GM12878 (cell line): ENCODE measurements at regions not wholly inside any gene's neighbourhood (a gene's known extent, or its start where the extent isn't known, plus 50 kb on each side); places are given as distances from the start of the nearest gene placed in this dataset.

Experiments
- ATAC-seq: fragments of 200-7000 bp; cut with Tn5 transposase; 3 replicates; pipeline ENCODE4 v1.9.1; 2020; ENCODE audit warnings: mild to moderate bottlenecking, moderate library complexity
- BruUV-seq: library from RNA; stranded (reverse); fragments of 400-500 nt; replicated peaks from 2 replicates; lab custom pipeline; 2021; lab: Mats Ljungman, UMichigan
- CTCF ChIA-PET: fragments of 300-600 bp; sonication (Branson Sonifier 250); formaldehyde crosslinking; extraction: SDS; loops from one replicate; lab custom pipeline; 2021; ENCODE audit warnings: inconsistent platforms; lab: Yijun Ruan, JAX
- POLR2A ChIA-PET: fragments of 350-600 bp; formaldehyde crosslinking; extraction: SDS; loops from one replicate; lab custom pipeline; 2021; ENCODE audit warnings: inconsistent platforms; lab: Charles Lee
- RAD21 ChIA-PET: fragments of 300-600 bp; sonication (Branson Sonifier 250); formaldehyde crosslinking; loops from one replicate; lab custom pipeline; 2023; ENCODE audit warnings: antibody characterized with exemption; ENCODE audit not compliant: unreplicated experiment; lab: Charles Lee
- SMC1A ChIA-PET: fragments of 300-600 bp; sonication (Branson Sonifier 250); formaldehyde crosslinking; loops from one replicate; lab custom pipeline; 2023; ENCODE audit not compliant: unreplicated experiment, uncharacterized antibody; lab: Charles Lee
- DNase-seq: peaks from one replicate; pipeline ENCODE4 v3.0.0-alpha.2; 2011; ENCODE audit warnings: low read depth, low spot score
- FAIRE-seq: peaks from 3 replicates; lab custom pipeline; 2011; peaks lifted over from hg19 to GRCh38; lab: Jason Lieb, UNC
- H2AFZ ChIP-seq: 2 replicates; pipeline ENCODE4 v1.6.0; 2011; ENCODE audit warnings: low read depth, low read length, control low read depth; ENCODE audit not compliant: control insufficient read depth
- H3K27ac ChIP-seq: 2 replicates; pipeline ENCODE4 v1.5.1; 2011; ENCODE audit warnings: control low read depth; ENCODE audit not compliant: control insufficient read depth, insufficient read depth
- H3K27me3 ChIP-seq, 2 experiments: replicated peaks in 1 of 2; 2 replicates each; pipeline versions ENCODE4 v1.6.0 to v1.6.1; 2011; ENCODE audit warnings: low read length in 1 of 2; ENCODE audit not compliant: control insufficient read depth in 2 of 2, insufficient read depth in 2 of 2
- H3K36me3 ChIP-seq, 2 experiments: 2 replicates each; pipeline ENCODE4 v1.5.1; 2011; ENCODE audit warnings: low read length in 1 of 2; ENCODE audit not compliant: control insufficient read depth in 2 of 2, insufficient read depth in 2 of 2
- H3K4me1 ChIP-seq: 2 replicates; pipeline ENCODE4 v1.6.1; 2011; ENCODE audit warnings: mild to moderate bottlenecking, low read length, moderate library complexity, mixed read lengths; ENCODE audit not compliant: control insufficient read depth, insufficient read depth
- H3K4me2 ChIP-seq: 2 replicates; pipeline ENCODE4 v1.6.0; 2011; ENCODE audit warnings: control low read depth; ENCODE audit not compliant: control insufficient read depth, insufficient read depth
- H3K4me3 ChIP-seq: fragments of 200-600 bp; sonication (generic); 2 replicates; pipeline ENCODE4 v1.5.1; 2016
- H3K79me2 ChIP-seq: 2 replicates; pipeline ENCODE4 v1.6.0; 2011; ENCODE audit warnings: low read length; ENCODE audit not compliant: control insufficient read depth, insufficient read depth
- H3K9ac ChIP-seq: 2 replicates; pipeline ENCODE4 v1.8.0; 2011; ENCODE audit warnings: low read length, control low read depth, mixed read lengths; ENCODE audit not compliant: control insufficient read depth, insufficient read depth
- H3K9me3 ChIP-seq: replicated peaks from 3 replicates; pipeline ENCODE4 v1.5.1; 2011; ENCODE audit warnings: mild to moderate bottlenecking, low read length; ENCODE audit not compliant: control insufficient read depth, insufficient read depth
- H4K20me1 ChIP-seq: 2 replicates; pipeline ENCODE4 v1.6.0; 2011; ENCODE audit not compliant: control insufficient read depth, insufficient read depth
- BCL11A ChIP-seq: IDR thresholded peaks from 2 replicates; pipeline ENCODE4 v1.6.1; 2011; ENCODE audit warnings: low read depth, low read length
- BMI1 ChIP-seq: fragments of 450-650 bp; IDR thresholded peaks from 2 replicates; pipeline ENCODE4 v1.6.1; 2016; ENCODE audit warnings: mild to moderate bottlenecking, moderate library complexity, borderline replicate concordance
- CHD1 ChIP-seq: IDR thresholded peaks from 2 replicates; pipeline ENCODE4 v1.6.1; 2012; ENCODE audit warnings: low read depth, low read length, improper control_type of control experiment
- CHD4 ChIP-seq: fragments of 200-600 bp; sonication (generic); IDR thresholded peaks from 2 replicates; pipeline ENCODE4 v1.6.1; 2016; ENCODE audit warnings: mild to moderate bottlenecking
- MYB ChIP-seq: fragments of 150-350 bp; IDR thresholded peaks from 2 replicates; pipeline ENCODE4 v1.6.1; 2014; ENCODE audit warnings: mild to moderate bottlenecking, low read depth, low read length, borderline replicate concordance
- RCOR1 ChIP-seq: conservative IDR thresholded peaks from 2 replicates; pipeline ENCODE4 v1.6.1; 2012; ENCODE audit warnings: low read depth, low read length, improper control_type of control experiment
- TCF12 ChIP-seq: IDR thresholded peaks from 2 replicates; pipeline ENCODE4 v1.6.1; 2011; ENCODE audit warnings: low read depth, mild to moderate bottlenecking, low read length
- ZNF274 ChIP-seq: IDR thresholded peaks from one replicate; pipeline ENCODE4 v1.8.0; 2011; ENCODE audit not compliant: insufficient read length, insufficient read depth
- WGBS: methylation state at CpG from one replicate; pipeline ENCODE4 v1.1.6; 2016; ENCODE audit warnings: low lambda C conversion rate; ENCODE audit not compliant: insufficient replicate concordance, insufficient coverage; ENCODE audit errors: missing lambda C conversion rate; 5-methylcytosine and 5-hydroxymethylcytosine counted together
- in situ Hi-C: fragments of 300-500 bp; cut with MboI; formaldehyde crosslinking; loops from 9 replicates; pipeline ENCODE4 v1.14.3; 2018; ENCODE audit warnings: mixed read lengths
- intact Hi-C: fragments of 100-400 bp; cut with micrococcal nuclease; formaldehyde crosslinking; loops from one replicate; pipeline ENCODE4 v1.14.2; 2022; ENCODE audit not compliant: unreplicated experiment
- TF ChIP-seq, protein P1 (sequence below): fragments of 450-650 bp; IDR thresholded peaks from 2 replicates; pipeline ENCODE4 v1.6.1; 2016; ENCODE audit warnings: mild to moderate bottlenecking, moderate library complexity, borderline replicate concordance
- TF ChIP-seq, protein P2 (sequence below): IDR thresholded peaks from 2 replicates; pipeline ENCODE4 v1.6.1; 2012; ENCODE audit warnings: low read depth, low read length, improper control_type of control experiment
- TF ChIP-seq, protein P3 (sequence below): fragments of 450-650 bp; IDR thresholded peaks from 2 replicates; pipeline ENCODE4 v1.6.1; 2017; ENCODE audit warnings: mild to moderate bottlenecking, moderate library complexity

GRCh38 chr6:169976301-169977081 lies 225.1 kb downstream of the ERMARD start:
- no peak for DNase-seq
- FAIRE-seq = no peak
- CTCF ChIA-PET = no interaction called here
- Histone ChIP-seq H3K4me2 (no peak overlapping the region), H3K27me3 (no peaks in the 10 kb centered on the region), H3K36me3 (no peaks in the 10 kb centered on the region), H2AFZ (no peak overlapping the region), H3K9ac (no peak overlapping the region), H4K20me1 (no peaks in the 10 kb centered on the region), H3K79me2 (no peaks in the 10 kb centered on the region), H3K27ac (no peak overlapping the region), H3K4me3 (no peak overlapping the region), H3K4me1 (no peaks in the 10 kb centered on the region), H3K9me3 (no peaks in the 10 kb centered on the region)
- POLR2A ChIA-PET = no interaction called here
- BruUV-seq = no TSS peak
- no peak for ATAC-seq
- SMC1A ChIA-PET = no interaction called here
- intact Hi-C loops = no loop called here
- RAD21 ChIA-PET = no interaction called here
- no peak for TF ChIP-seq RCOR1
- no peak for TF ChIP-seq ZNF274
- TF ChIP-seq, protein P1, sequence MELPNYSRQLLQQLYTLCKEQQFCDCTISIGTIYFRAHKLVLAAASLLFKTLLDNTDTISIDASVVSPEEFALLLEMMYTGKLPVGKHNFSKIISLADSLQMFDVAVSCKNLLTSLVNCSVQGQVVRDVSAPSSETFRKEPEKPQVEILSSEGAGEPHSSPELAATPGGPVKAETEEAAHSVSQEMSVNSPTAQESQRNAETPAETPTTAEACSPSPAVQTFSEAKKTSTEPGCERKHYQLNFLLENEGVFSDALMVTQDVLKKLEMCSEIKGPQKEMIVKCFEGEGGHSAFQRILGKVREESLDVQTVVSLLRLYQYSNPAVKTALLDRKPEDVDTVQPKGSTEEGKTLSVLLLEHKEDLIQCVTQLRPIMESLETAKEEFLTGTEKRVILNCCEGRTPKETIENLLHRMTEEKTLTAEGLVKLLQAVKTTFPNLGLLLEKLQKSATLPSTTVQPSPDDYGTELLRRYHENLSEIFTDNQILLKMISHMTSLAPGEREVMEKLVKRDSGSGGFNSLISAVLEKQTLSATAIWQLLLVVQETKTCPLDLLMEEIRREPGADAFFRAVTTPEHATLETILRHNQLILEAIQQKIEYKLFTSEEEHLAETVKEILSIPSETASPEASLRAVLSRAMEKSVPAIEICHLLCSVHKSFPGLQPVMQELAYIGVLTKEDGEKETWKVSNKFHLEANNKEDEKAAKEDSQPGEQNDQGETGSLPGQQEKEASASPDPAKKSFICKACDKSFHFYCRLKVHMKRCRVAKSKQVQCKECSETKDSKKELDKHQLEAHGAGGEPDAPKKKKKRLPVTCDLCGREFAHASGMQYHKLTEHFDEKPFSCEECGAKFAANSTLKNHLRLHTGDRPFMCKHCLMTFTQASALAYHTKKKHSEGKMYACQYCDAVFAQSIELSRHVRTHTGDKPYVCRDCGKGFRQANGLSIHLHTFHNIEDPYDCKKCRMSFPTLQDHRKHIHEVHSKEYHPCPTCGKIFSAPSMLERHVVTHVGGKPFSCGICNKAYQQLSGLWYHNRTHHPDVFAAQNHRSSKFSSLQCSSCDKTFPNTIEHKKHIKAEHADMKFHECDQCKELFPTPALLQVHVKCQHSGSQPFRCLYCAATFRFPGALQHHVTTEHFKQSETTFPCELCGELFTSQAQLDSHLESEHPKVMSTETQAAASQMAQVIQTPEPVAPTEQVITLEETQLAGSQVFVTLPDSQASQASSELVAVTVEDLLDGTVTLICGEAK = no peak
- TF ChIP-seq, protein P2, sequence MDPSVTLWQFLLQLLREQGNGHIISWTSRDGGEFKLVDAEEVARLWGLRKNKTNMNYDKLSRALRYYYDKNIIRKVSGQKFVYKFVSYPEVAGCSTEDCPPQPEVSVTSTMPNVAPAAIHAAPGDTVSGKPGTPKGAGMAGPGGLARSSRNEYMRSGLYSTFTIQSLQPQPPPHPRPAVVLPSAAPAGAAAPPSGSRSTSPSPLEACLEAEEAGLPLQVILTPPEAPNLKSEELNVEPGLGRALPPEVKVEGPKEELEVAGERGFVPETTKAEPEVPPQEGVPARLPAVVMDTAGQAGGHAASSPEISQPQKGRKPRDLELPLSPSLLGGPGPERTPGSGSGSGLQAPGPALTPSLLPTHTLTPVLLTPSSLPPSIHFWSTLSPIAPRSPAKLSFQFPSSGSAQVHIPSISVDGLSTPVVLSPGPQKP = no peak
- TF ChIP-seq BMI1 = no peak
- TF ChIP-seq CHD4 = no peak
- no peak for TF ChIP-seq TCF12
- TF ChIP-seq CHD1 = no peak
- TF ChIP-seq MYB = no peak
- TF ChIP-seq, protein P3, sequence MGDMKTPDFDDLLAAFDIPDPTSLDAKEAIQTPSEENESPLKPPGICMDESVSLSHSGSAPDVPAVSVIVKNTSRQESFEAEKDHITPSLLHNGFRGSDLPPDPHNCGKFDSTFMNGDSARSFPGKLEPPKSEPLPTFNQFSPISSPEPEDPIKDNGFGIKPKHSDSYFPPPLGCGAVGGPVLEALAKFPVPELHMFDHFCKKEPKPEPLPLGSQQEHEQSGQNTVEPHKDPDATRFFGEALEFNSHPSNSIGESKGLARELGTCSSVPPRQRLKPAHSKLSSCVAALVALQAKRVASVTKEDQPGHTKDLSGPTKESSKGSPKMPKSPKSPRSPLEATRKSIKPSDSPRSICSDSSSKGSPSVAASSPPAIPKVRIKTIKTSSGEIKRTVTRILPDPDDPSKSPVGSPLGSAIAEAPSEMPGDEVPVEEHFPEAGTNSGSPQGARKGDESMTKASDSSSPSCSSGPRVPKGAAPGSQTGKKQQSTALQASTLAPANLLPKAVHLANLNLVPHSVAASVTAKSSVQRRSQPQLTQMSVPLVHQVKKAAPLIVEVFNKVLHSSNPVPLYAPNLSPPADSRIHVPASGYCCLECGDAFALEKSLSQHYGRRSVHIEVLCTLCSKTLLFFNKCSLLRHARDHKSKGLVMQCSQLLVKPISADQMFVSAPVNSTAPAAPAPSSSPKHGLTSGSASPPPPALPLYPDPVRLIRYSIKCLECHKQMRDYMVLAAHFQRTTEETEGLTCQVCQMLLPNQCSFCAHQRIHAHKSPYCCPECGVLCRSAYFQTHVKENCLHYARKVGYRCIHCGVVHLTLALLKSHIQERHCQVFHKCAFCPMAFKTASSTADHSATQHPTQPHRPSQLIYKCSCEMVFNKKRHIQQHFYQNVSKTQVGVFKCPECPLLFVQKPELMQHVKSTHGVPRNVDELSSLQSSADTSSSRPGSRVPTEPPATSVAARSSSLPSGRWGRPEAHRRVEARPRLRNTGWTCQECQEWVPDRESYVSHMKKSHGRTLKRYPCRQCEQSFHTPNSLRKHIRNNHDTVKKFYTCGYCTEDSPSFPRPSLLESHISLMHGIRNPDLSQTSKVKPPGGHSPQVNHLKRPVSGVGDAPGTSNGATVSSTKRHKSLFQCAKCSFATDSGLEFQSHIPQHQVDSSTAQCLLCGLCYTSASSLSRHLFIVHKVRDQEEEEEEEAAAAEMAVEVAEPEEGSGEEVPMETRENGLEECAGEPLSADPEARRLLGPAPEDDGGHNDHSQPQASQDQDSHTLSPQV = no peak
- TF ChIP-seq BCL11A = no peak
- 53% methylated on average over 30 of the region's 31 CpGs for WGBS
- in situ Hi-C loops = no loop called here
